GM21786 (cell line): ENCODE measurements at regions not wholly inside any gene's neighbourhood (a gene's known extent, or its start where the extent isn't known, plus 50 kb on each side); places are given as distances from the start of the nearest gene placed in this dataset.

Experiments
- ATAC-seq: cut with Tn5 transposase; IDR thresholded peaks from one replicate; pipeline ENCODE4 v1.9.1; 2021; ENCODE audit not compliant: unreplicated experiment

DNA sequence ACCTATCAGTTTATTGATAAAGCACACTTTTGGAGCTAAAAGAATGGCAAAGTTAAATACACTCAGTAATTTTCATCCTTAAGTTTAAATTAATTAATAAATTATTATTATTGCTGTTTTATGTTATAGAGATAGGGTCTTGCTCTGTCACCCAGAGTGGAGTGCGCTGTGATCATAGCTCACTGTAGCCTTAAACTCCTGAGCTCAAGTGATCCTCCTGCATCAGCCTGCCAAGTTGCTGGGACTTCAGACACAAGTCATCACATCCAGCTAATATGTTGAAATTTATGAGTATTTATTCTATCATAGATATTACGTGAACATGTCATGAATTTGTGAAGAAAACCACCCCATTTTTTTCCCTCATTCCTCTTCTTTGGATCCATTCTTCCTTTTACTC is 64.2 kb downstream of the GJA1 start:
- ATAC-seq: no peak

DNA sequence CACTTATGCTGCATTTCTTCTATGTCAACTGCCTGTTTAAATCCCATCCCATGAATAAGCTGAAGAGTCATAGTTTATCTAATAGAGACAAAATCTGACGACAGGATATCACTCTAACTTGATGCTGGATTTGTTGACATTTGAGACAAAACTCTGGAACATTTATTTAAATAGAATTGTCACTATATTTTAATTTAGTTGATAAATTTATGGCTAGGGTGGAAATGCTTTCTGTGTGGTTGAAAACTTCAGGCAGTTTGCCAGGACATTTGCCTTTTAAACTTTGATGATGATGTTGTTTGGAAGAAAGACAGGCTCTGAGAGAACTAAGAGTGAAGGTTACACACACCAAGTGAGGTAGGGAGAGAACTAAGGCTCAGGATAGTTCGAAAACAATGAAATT is 68.1 kb downstream of the GJA1 start:
- ATAC-seq: no peak

DNA sequence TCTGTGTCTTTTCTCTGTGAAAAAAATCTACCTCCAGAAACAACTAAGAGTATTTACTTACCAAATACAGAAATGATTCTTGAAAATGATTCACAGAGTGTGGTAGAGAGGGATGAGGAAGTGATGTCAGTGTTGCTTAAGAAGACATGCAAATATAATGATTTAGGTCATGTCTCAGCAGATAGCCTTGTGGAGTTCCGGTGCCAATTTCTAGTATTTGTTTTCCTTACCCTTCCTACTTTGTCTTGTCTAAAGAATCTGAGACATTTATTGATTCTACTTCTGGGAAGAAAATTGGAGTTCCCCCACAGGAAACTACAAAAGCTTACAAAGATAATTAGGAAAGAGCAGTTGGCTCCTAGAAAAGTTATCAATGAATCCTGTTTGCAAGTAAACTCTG is 68.8 kb downstream of the GJA1 start:
- ATAC-seq: peak; percentile 61

DNA sequence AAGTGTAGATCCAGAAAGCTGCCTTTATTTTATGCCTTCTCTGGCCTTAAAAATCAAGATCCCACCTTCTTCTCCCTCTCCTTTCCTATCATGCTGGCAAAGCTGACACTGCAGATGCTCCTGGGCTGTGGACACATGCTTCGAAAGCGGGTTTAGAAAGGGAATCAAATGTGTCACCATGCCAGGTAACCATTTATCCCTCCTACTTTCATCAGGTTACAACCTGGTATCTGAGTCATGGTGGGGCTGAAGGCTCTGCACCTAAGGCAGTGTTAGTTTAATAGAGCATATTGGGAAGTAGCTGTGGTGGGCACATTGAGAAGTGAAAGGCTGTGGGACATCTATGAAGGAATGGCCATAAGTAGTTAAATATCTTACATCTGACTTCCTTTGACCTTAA is 69.8 kb downstream of the GJA1 start:
- no peak for ATAC-seq

DNA sequence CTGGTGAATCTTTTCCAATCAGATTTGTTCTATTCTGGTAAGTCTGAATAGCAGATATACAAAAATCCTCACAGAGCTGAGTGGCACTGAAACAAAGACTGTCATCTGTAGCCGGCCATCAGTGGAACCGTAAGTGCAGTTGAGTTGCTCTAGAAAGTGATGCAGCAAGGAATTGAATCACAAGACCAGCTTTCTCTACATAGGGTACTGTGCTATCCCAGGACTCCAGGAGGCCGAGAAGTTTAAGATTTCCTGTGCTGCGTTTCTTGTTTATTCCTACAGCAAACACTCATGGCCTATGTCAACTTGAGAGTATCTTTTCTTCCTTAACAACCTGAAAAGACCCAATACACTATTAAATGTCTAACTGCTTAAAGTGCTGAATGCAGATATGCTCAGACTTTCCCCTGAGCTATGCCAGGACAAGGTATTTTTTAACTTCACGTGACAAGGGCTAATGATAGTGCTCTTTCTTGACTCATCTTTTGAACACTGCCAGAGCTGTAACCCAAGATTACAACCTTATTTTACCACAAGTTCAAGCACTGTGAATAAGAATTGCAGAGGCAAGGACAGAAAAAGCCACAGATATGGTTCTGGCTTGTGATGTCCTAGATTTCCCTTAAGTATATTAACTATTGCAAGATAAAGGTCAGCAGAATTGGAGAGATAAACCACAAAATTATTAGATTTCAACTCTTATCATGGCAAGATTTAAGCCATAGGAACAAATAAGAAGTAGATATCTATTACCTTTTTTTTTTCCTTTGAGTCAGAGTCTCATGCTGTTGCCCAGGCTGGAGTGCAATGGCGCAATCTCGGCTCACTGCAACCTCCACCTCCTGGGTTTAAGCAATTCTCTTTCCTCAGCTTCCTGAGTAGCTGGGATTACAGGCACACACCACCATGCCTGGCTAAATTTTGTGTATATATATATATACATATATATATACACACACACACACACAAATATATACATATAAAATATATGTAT is 71.6 kb downstream of the GJA1 start:
- ATAC-seq: no peak

DNA sequence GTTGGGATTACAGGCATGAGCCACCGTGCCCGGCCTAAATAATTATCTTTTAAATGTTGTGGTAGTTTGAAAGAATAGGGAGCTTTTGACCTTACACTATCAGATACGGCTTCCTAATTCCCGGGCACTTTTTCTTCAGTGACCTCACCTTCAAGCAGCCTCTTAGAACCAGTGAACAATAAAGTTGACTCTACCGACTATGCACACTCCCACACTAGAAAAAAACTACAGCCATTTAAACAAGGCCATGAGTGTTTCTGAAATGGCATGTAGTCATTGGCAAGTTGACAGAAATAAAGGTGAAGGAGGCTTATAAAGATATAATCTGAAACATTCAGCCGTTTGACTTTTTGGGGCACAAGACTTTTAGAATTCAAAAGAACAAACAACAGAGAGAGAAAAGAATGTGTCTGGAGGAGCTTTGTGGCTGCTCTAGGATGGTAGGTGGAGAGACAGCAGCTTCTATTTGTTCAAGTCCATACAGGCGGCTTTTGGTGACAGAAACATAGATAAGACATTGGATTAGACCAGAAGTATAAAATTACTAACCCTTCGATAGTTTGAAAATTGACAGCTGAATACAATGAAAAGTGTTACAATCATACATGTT is 75.2 kb downstream of the GJA1 start:
- ATAC-seq: no peak

DNA sequence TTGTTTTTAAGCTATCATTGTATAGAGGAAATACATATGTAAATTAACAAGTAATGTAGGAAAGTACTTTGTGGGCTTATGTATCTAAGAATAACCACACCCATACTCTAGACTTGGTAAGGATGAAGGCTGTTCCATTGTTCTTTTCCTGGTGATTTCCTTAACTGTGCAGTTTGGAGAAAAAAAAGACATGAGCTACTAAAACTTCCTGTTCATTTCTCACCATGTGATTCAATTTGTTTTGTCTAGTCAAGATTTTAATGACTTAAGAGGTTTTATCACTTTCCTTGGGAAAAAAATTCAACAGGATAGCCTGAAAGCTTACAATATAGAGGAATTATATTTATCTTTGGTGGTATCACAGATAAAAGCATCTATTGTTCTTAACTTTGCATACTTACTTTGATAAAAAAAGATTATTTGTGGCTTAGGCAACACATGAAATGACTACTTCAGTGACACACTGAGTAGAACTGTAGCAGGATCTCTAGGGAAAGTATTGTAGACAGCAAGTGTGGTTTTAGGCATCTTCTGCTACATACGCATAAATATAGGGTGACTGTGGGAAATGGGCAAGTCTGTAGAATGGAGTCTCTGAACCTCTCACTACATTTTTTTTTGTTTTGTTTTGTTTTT is 80.3 kb downstream of the GJA1 start:
- no peak for ATAC-seq

DNA sequence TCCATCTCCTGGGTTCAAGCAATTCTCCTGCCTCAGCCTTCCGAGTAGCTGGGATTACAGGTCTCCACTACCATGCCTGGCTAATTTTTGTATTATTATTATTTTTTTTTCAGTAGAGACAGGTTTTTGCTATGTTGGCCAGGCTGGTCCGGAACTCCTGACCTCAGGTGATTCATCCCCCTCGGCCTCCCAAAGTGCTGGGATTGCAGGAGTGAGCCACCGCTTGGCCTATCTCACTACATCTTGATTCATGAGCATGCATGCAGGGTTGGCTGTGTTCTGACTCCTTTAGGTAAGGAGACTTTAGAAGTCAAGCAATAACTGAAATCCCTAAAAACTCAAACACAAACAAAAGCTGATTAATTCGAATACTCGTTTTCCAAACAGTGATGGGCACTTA is 80.9 kb downstream of the GJA1 start:
- ATAC-seq: no peak

DNA sequence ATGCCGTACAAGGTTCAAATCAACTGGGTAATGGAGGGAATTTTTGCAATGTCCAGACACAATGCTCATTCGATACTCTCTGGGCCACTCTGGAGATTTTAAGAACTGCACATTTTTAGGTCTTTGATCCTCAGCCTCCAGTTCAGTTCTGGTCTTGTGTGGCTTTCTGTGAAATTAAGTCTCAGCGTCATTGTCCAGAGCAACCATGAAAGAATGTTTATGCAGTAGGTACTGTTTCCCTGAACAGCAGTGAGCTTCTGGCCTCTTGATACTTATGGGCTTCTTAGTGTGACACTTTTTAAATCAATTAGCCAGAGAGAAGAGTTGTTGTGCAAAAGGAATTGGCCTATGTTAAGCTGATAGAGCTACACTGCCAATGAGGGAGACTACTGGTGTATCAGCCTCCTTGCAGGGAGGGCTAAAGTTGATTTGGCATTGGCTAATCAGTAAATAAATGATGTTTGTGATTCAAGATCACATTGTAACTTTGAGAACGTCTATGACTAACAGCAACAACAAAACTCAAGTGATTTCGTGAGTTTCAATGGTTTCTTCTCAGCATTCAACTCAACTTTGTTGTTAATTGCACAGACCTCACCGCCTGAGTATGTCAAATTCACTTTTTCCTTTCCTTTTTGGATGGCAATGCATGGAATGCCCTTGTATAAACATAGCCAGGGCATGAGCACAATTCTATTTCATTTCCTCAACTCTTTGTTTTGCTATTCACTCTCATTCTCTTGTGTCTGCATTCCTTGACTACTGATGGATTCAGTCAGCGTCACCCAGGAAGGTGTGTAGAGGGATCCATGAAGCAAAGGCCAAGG is 85.1 kb downstream of the GJA1 start:
- ATAC-seq: no peak

DNA sequence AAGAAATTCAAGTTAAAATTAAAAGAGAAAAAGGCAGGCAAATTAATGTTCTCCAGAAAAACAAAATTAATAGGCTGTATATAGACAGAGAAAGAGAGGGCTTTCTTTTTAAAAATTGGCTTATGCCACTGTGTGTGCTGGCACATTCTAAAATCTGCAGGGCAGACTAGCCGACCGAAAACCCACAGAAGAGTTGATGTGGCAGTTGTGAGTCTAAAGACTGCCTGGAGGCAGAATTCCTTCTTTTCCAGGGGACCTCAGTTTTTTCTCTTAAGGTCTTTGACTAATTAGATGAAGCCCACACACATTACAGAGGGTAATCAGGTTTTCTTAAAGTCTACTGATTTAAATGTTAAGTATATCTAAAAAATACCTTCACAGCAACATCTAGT is 85.7 kb downstream of the GJA1 start:
- no peak for ATAC-seq

DNA sequence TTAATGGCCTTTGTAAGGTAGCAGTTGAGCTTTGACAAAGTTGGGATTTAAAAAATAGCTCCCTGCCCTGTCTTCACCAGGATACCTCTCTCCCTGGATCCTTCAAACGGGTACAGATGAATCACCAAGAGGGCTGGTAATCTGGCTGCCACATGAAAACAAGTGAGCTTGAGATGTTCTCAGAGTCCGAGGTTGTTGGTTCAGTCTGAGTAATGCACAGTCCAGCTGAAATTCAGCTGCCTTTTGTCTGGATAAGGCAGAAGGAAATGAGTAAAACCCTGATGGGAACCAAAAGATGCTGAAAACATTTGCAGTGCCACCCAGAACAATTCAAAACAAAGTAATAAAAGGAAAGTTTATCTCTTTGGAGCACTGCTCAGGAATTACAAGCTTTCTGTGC is 86.8 kb downstream of the GJA1 start:
- no peak for ATAC-seq

DNA sequence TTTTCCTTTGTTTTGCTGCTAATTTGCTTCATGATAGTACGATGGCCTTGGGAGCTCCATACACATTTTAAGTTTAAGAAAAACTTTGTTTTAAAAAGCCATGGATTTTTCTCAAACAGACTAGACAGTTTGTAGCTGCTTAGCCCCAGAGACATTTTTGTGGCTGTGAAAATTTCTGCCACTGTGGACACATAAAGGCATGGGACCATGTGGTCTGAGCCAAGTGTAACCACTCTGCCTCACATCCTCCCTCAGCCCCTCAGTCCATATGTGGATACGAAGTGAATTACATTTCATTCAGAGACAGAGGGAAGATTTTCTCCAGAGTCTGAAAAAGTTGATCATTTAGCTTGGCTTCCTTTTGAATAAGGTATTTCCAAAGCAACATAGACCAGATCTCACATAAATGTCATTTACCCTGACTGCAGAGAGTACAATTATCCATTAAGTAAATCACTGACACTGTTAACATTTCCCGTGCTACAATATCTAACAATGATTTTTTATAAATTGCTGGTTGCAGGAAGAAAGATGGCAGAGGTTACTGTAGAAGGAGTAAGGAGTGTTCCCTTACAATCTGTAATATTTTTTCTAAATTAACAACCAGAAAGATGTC is 87.4 kb downstream of the GJA1 start:
- no peak for ATAC-seq

DNA sequence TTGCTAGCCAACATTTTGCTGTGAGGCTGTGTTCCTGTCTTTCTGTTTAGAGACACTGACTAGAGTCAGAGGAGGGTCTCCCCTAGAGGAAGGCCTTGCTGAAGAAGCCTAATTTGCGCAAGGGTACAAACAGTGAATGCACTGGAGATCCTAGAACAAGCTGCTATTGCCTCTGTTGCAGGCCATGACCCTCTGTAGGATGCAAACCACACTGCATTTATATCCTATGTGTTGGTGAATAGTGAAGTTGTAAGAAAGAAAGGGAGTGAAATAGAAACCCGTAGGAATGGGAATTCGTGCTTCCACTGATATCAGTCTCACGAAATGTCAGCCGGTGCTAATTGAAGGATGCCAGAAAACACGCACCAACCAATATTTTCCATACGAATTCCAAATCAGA is 88.2 kb downstream of the GJA1 start:
- no peak for ATAC-seq

DNA sequence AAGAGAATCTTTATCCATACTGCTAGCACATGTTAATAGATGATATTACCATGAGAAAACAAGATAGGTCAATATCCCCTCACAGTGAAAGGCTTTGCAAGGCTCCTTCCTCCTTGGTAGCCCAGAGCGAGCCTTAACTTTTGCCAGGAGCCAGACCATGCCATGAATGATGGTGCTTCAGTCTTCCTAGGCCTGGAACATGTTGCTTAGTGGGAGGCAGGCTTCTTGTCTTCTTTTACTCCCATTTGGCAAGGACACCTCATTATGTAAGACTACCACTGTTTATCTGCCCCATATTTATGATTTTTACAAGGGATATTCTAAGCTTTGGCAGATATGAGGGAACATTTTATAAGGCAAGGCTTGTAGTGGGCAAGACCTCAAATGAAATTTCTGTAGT is 90.8 kb downstream of the GJA1 start:
- ATAC-seq: no peak

DNA sequence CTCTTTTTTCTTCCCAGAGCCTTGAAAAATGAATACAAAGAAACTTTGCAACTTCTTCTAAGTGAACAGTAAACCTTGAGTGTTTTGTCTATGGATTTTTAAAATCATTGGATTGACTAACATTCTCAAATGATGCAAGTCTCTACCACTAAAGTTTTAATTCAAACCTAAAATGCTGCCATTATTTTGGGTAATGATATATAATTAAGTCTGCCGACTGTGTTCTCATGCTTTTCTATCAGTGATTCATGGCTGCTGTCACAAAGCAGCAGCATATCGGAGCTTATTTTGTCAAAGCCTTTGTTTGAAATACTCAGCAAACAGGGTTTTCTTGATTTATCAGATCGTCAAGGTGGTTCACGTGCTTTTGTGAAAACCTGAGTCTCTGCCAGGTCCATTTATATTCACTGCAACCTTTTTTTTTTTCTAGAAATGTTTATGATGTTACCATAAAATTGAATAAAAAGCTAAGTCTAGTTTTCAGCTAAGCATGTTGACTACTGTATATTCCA is 96.3 kb downstream of the GJA1 start:
- ATAC-seq: no peak

DNA sequence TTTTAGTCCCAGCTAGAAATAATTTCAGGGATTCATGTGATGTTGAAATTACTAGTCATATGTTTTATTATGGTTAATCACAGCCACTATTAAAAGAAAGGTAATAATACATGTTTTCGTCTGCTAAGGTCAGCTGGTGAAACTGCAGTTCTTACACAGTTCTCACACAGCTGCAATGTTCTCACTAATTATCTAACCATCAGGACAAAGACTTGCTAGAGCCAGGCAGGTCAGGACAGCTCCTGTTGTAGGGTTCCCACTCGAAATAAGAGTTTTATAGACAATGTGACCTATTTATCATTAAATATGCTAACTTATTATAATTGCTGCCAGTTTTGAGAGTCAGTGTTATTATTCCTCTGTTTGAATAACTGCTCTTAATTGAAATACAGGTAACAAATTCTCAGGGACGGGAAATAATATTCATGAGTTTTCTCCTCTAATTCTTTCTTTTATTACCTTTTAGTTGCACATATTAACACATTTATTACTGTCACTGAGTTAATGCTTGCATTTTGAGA is 97.9 kb downstream of the GJA1 start:
- no peak for ATAC-seq

DNA sequence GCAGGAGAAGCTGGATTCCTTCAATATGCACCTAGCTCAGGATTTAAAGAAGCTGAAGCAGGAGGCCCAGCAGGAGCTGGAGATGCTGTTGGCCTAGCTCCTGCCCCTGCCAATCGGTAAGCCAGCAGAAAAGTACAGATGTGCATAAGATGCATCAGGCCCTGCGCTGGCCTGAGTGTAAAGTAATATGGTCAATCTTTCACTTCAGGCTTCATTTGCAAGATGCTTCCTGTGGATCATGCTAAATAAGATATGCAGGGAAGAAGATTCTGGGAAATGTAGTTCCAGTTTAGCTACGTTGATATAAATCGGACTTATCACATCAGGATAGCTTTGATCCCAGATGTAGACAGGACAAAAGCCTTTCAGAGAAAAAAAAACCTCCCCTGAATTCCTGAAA is 100.3 kb downstream of the GJA1 start:
- no peak for ATAC-seq

DNA sequence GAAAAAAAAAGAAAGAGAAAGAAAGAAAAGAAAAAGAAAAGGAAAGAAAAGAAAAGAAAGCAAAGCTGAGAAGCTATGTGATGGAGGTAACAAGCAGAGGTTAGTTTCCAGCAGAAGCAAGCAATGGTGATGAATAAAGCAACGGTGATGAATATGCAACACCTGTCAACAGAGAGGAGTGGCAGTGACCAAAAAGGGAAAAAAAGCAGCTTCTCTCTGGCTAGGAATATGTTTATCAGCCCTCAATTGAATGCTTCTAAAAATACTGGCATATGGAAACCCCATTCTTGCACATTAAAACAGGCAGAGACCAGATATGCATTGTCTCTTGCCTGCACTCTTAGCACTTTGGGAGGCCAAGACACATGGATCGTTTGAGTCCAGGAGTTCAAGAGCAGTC is 100.9 kb downstream of the GJA1 start:
- no peak for ATAC-seq

DNA sequence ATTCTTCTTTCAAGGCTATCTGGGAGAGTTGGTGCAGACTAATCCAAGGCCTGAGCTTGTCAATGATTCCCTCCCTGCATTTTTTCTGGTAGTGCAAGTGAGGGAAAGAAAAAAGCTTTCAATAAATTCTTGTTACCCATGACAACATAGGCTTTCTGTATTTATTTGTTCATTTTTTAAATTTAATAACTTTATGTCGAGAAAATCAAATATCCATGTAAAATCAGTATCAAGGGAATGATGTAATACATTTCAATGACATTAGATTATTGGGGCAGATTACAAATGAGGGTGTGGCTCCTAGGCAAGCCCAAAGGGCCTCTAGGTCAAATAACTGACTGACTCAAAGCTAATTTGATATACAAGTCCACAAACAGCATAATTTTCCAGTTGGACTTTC is 104.0 kb downstream of the GJA1 start:
- ATAC-seq: no peak

DNA sequence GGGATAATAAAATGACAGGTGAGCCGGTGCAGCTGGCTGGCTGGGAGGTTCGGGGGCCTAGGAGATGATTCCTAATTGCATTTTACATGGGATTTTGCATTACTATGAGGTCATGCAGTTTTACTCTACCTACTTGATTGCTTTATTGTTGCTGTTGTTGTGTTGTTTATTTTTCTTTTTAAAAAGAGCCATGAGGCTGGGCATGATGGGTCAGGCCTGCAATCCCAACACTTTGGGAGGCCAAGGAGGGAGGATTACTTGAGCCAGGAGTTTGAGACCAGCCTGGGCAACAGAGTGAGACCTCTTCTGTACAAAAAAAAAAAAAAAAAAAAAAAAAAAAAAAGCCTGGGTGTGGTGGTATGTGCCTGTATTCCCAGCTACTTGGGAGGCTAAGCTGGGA is 104.8 kb downstream of the GJA1 start:
- no peak for ATAC-seq
